ENCODE measurements at regions not wholly inside any gene's neighbourhood (a gene's known extent, or its start where the extent isn't known, plus 50 kb on each side); places are given as distances from the start of the nearest gene placed in this dataset.

- Histone ChIP-seq H4K20me1 (replicated peaks; ENCODE audit: insufficient read depth) (no peaks in the 10 kb centered on the region), H3K36me3 (ENCODE audit: insufficient read depth) (no peaks in the 10 kb centered on the region), H3K27ac (ENCODE audit: low read depth) (no peak overlapping the region), H3K27me3 (ENCODE audit: insufficient read depth) (no peaks in the 10 kb centered on the region), H3K4me1 (ENCODE audit: insufficient read depth) (peaks cover 8% of the 10 kb centered on the region; the same call in 1 of the 2 replicates), H3F3A (replicated peaks; ENCODE audit: low read depth) (no peaks in the 10 kb centered on the region), H2AFZ (no peak overlapping the region), H3K9me2 (ENCODE audit: insufficient read depth) (no peaks in the 10 kb centered on the region), H3K4me2 (no peak overlapping the region), H3K79me2 (replicated peaks; ENCODE audit: insufficient read depth) (no peaks in the 10 kb centered on the region), H3K4me3 (no peak overlapping the region)
- H3K27me3 Mint-ChIP-seq (ENCODE audit: insufficient read depth, low read depth, poor library complexity), result peaks cover 2% of the 10 kb centered on the region
- ATAC-seq (no peak), DNase-seq (ENCODE audit: low spot score) (no peak)
- H3K4me1 Mint-ChIP-seq, result peaks cover 14% of the 10 kb centered on the region; the same call in 2 of the 3 replicates
- H3K4me3 Mint-ChIP-seq, result no peak overlapping the region
- no peak overlapping the region for H3K27ac Mint-ChIP-seq
- TF ChIP-seq EZH2phosphoT487 (IDR thresholded peaks at IDR 0.05; ENCODE audit: unreplicated experiment), result no peak
- no peak for TF ChIP-seq ZNF331 (CRISPR knock-in tag; IDR thresholded peaks at IDR 0.05; ENCODE audit: low read depth)
- no peak for TF ChIP-seq EZH2 (IDR thresholded peaks at IDR 0.05; ENCODE audit: low read depth, unreplicated experiment)
- H3K36me3 Mint-ChIP-seq (ENCODE audit: low read depth), result no peaks in the 10 kb centered on the region
- H3K9me3 Mint-ChIP-seq, result no peaks in the 10 kb centered on the region
Measured at GRCh38 chr15:95837341-95838004, 493.0 kb upstream of the NR2F2 start.

DNA sequence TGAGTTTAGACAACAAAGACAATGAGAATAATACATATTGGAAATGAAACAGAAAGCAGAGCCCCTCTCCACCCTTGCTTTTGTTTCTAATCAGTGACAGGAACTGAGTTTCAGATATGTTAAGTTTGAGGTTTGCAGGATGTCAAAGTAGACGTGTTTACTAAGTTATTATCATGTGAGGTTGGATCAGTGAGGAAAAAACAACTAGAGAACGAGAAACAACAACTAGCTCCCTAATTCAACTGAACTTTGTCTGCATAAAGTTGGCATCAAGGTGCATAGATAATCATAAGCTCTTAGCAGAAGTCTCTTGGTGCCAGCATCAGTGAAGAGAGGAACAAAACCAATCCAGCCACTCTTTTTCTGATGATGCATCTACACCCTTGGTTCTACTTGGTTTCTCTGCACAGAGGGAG is 491.1 kb upstream of the NR2F2 start:
- H3K27me3 ChIP-seq (ENCODE audit: insufficient read depth), result no peaks in the 10 kb centered on the region
- ATAC-seq (no peak), DNase-seq (ENCODE audit: low spot score) (no peak)
- no peaks in the 10 kb centered on the region for H3K9me2 ChIP-seq (ENCODE audit: insufficient read depth)
- Mint-ChIP-seq H3K9me3 (no peaks in the 10 kb centered on the region), H3K36me3 (ENCODE audit: low read depth) (no peaks in the 10 kb centered on the region), H3K4me3 (no peak overlapping the region), H3K27me3 (ENCODE audit: insufficient read depth, low read depth, poor library complexity) (no peaks in the 10 kb centered on the region), H3K4me1 (peaks cover 7% of the 10 kb centered on the region; the same call in 1 of the 3 replicates), H3K27ac (no peak overlapping the region)
- no peaks in the 10 kb centered on the region for H3K4me1 ChIP-seq (ENCODE audit: insufficient read depth)
- no peaks in the 10 kb centered on the region for H3F3A ChIP-seq (replicated peaks; ENCODE audit: low read depth)
- H3K36me3 ChIP-seq (ENCODE audit: insufficient read depth), result no peaks in the 10 kb centered on the region
- no peak overlapping the region for H3K4me3 ChIP-seq
- no peak overlapping the region for H3K4me2 ChIP-seq
- no peak for TF ChIP-seq STAT1 (IDR thresholded peaks at IDR 0.05; ENCODE audit: unreplicated experiment)
- no peak for TF ChIP-seq CTCF (conservative IDR thresholded peaks at IDR 0.05; ENCODE audit: low read depth in 2 of 2)
- TF ChIP-seq REST (IDR thresholded peaks at IDR 0.05; ENCODE audit: unreplicated experiment), result no peak
- TF ChIP-seq CREB1 (CRISPR knock-in tag; IDR thresholded peaks at IDR 0.05; ENCODE audit: low read depth), result no peak
- TF ChIP-seq ZNF114 (CRISPR knock-in tag; IDR thresholded peaks at IDR 0.05), result no peak
- no peak for TF ChIP-seq EZH2 (IDR thresholded peaks at IDR 0.05; ENCODE audit: low read depth, unreplicated experiment)
- no peak overlapping the region for H2AFZ ChIP-seq
- H3K27ac ChIP-seq (ENCODE audit: low read depth), result no peak overlapping the region
- H4K20me1 ChIP-seq (replicated peaks; ENCODE audit: insufficient read depth), result no peaks in the 10 kb centered on the region
- no peaks in the 10 kb centered on the region for H3K79me2 ChIP-seq (replicated peaks; ENCODE audit: insufficient read depth)
